ENCODE measurements at regions not wholly inside any gene's neighbourhood (a gene's known extent, or its start where the extent isn't known, plus 50 kb on each side); places are given as distances from the start of the nearest gene placed in this dataset.

DNA sequence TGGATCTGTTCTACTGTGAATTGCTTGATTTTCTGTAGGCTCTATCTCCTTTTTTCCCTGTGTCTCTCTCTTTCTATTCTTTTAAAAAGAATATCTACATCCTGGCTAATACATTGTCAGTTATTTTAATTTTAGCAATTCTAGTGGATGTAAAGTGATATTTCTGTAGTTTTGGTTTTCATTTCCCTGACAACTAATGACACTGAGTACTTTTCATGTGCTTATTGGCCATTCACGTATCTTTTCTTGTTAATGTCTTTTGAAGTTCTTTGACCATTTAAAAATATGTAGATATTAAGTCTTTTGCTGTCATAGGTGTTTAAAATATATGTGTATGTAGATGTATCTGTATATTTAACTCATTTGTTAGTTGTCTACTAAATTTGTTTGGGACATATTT, 59.0 kb upstream of the SOX3 start:
- TF ChIP-seq, protein P1, sequence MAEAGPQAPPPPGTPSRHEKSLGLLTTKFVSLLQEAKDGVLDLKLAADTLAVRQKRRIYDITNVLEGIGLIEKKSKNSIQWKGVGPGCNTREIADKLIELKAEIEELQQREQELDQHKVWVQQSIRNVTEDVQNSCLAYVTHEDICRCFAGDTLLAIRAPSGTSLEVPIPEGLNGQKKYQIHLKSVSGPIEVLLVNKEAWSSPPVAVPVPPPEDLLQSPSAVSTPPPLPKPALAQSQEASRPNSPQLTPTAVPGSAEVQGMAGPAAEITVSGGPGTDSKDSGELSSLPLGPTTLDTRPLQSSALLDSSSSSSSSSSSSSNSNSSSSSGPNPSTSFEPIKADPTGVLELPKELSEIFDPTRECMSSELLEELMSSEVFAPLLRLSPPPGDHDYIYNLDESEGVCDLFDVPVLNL (CRISPR knock-in tag; IDR thresholded peaks at IDR 0.05; ENCODE audit: borderline replicate concordance, low read depth): no peak
- no peak for TF ChIP-seq ERG (CRISPR knock-in tag; IDR thresholded peaks at IDR 0.05)
- TF ChIP-seq CTCF (IDR thresholded peaks at IDR 0.05): no peak
- TF ChIP-seq, protein P2, sequence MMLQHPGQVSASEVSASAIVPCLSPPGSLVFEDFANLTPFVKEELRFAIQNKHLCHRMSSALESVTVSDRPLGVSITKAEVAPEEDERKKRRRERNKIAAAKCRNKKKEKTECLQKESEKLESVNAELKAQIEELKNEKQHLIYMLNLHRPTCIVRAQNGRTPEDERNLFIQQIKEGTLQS (CRISPR knock-in tag; conservative IDR thresholded peaks at IDR 0.05): no peak
- no peak for TF ChIP-seq ATF1 (CRISPR knock-in tag; IDR thresholded peaks at IDR 0.05)
- no peak for TF ChIP-seq IRF2 (CRISPR knock-in tag; IDR thresholded peaks at IDR 0.05; ENCODE audit: borderline replicate concordance, low read depth)
- TF ChIP-seq SP1 (CRISPR knock-in tag; conservative IDR thresholded peaks at IDR 0.05): no peak
- TF ChIP-seq, protein P3, sequence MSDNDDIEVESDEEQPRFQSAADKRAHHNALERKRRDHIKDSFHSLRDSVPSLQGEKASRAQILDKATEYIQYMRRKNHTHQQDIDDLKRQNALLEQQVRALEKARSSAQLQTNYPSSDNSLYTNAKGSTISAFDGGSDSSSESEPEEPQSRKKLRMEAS (CRISPR knock-in tag; IDR thresholded peaks at IDR 0.05): no peak
- TF ChIP-seq MXD4 (CRISPR knock-in tag; IDR thresholded peaks at IDR 0.05; ENCODE audit: borderline replicate concordance): no peak
- TF ChIP-seq, protein P4, sequence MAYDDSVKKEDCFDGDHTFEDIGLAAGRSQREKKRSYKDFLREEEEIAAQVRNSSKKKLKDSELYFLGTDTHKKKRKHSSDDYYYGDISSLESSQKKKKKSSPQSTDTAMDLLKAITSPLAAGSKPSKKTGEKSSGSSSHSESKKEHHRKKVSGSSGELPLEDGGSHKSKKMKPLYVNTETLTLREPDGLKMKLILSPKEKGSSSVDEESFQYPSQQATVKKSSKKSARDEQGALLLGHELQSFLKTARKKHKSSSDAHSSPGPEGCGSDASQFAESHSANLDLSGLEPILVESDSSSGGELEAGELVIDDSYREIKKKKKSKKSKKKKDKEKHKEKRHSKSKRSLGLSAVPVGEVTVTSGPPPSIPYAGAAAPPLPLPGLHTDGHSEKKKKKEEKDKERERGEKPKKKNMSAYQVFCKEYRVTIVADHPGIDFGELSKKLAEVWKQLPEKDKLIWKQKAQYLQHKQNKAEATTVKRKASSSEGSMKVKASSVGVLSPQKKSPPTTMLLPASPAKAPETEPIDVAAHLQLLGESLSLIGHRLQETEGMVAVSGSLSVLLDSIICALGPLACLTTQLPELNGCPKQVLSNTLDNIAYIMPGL (CRISPR knock-in tag; IDR thresholded peaks at IDR 0.05): no peak
- TF ChIP-seq TEAD4 (CRISPR knock-in tag; IDR thresholded peaks at IDR 0.05): no peak
